GM06990 (cell line): ENCODE measurements at regions not wholly inside any gene's neighbourhood (a gene's known extent, or its start where the extent isn't known, plus 50 kb on each side); places are given as distances from the start of the nearest gene placed in this dataset.

Source experiments
- DNase-seq: peaks from one replicate; pipeline ENCODE4 v3.0.0-alpha.2; 2011; ENCODE audit not compliant: insufficient read length; ENCODE audit errors: extremely low read depth
- H3K27me3 ChIP-seq: replicated peaks from 2 replicates; pipeline ENCODE4 v1.6.0; 2011; ENCODE audit warnings: low read length; ENCODE audit not compliant: control insufficient read depth, insufficient read depth
- H3K36me3 ChIP-seq: 2 replicates; pipeline ENCODE4 v1.5.1; 2011; ENCODE audit warnings: low read length; ENCODE audit not compliant: control insufficient read depth, insufficient read depth
- H3K4me3 ChIP-seq: replicated peaks from 2 replicates; pipeline ENCODE4 v1.5.1; 2011; ENCODE audit warnings: low read depth, mild to moderate bottlenecking, control low read depth, low read length
- CTCF ChIP-seq: IDR thresholded peaks from 2 replicates; pipeline ENCODE4 v1.5.1; 2011; ENCODE audit warnings: low read length, control low read depth, mild to moderate bottlenecking, inconsistent platforms; ENCODE audit not compliant: insufficient read depth, poor library complexity, severe bottlenecking

GRCh38 chr1:36673202-36673601, 190.5 kb upstream of the CSF3R start:
- H3K27me3 ChIP-seq, result peaks cover 4% of the 10 kb centered on the region
- DNase-seq, result no peak
- no peaks in the 10 kb centered on the region for H3K36me3 ChIP-seq
- H3K4me3 ChIP-seq, result no peak overlapping the region
- TF ChIP-seq CTCF, result no peak

DNA sequence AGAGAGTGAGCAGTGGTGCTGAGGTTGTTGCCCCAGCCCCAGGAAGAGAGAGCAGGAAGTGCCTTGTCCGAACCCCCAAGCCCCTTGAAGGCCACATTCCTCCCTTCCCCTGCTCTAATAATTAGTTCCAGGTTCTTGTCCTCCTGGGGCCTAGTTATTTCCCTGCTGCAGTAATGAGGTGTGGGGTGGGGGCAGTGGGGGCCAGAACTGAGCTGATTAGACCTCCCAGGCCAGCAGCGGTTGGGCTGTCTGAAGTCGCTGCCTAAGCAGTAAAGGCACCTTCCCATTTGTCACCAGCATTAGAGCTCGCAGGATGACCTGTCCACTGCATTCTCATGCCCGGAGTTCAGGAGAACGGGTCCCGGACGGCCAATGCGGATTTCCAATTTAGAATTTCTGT, 186.5 kb upstream of the CSF3R start:
- no peak for TF ChIP-seq CTCF

GRCh38 chr1:36667836-36668235, 185.1 kb upstream of the CSF3R start:
- H3K4me3 ChIP-seq, result no peak overlapping the region
- TF ChIP-seq CTCF, result no peak
- H3K36me3 ChIP-seq, result no peaks in the 10 kb centered on the region
- peaks cover 3% of the 10 kb centered on the region for H3K27me3 ChIP-seq
- no peak for DNase-seq

More for the DNA sequence above, 186.5 kb upstream of the CSF3R start:
- H3K36me3 ChIP-seq, result no peaks in the 10 kb centered on the region
- peaks cover 4% of the 10 kb centered on the region for H3K27me3 ChIP-seq
- no peak for DNase-seq
- no peak overlapping the region for H3K4me3 ChIP-seq

GRCh38 chr1:36667256-36667655, 184.5 kb upstream of the CSF3R start:
- DNase-seq, result no peak
- Histone ChIP-seq H3K36me3 (no peaks in the 10 kb centered on the region), H3K4me3 (no peak overlapping the region), H3K27me3 (peaks cover 3% of the 10 kb centered on the region)
- no peak for TF ChIP-seq CTCF

DNA sequence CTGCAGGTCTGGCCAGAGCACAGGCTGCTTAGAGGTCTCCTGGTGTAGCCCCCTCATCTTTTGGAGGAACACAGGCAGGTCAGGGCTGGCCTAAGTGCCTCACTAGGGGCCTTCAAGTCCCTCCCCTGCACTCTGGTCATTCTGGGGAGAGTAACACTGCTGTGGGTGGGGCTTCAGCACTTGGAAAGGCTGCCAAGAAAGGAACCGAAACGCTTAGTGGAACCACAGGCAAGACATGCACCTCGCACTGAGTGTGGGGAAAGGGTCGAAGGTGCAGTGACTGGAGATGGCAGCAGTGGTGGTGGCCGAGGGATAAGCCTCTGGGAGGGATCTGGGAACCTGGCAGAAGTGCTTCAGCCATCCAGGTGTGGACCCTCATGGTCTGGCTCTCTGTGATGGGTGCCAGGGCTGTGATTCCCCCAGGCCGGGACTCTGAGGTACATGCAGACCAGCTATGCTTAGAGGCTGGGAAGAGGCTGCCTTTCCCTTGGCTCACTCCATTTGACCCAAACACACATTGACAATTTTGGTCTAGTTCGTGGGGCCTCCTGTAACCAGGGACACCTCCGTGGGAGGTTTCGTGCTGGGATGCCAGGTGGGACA, 182.9 kb upstream of the CSF3R start:
- peaks cover 1% of the 10 kb centered on the region for H3K27me3 ChIP-seq
- TF ChIP-seq CTCF, result no peak
- H3K36me3 ChIP-seq, result no peaks in the 10 kb centered on the region
- no peak for DNase-seq
- no peak overlapping the region for H3K4me3 ChIP-seq
